Chondrocyte (in vitro differentiated cells): ENCODE measurements at regions not wholly inside any gene's neighbourhood (a gene's known extent, or its start where the extent isn't known, plus 50 kb on each side); places are given as distances from the start of the nearest gene placed in this dataset.

Experiments
- DNase-seq: peaks from one replicate; pipeline ENCODE4 v3.0.0; 2021; ENCODE audit warnings: mixed read lengths, low spot score
- H3K27ac Mint-ChIP-seq: one replicate; pipeline ENCODE4 v1.8.0; 2021; ENCODE audit warnings: mild to moderate bottlenecking, moderate library complexity, mixed read lengths; ENCODE audit not compliant: unreplicated experiment
- H3K27me3 Mint-ChIP-seq: 2 replicates; pipeline ENCODE4 v1.8.0; 2021; ENCODE audit warnings: low read depth, mixed read lengths
- H3K36me3 Mint-ChIP-seq: 2 replicates; pipeline ENCODE4 v1.8.0; 2021; ENCODE audit warnings: low read depth, mixed read lengths
- H3K4me1 Mint-ChIP-seq: 2 replicates; pipeline ENCODE4 v1.8.0; 2021; ENCODE audit warnings: low read depth, mild to moderate bottlenecking, mixed read lengths
- H3K4me3 Mint-ChIP-seq: one replicate; pipeline ENCODE4 v1.8.0; 2021; ENCODE audit warnings: mild to moderate bottlenecking, moderate library complexity, mixed read lengths; ENCODE audit not compliant: unreplicated experiment
- H3K9me3 Mint-ChIP-seq: 2 replicates; pipeline ENCODE4 v1.8.0; 2021; ENCODE audit warnings: low read depth, mixed read lengths
- TF ChIP-seq, protein P1 (sequence below): fragments of 200-600 bp; sonication (generic); IDR thresholded peaks from 2 replicates; pipeline ENCODE4 v1.5.0; 2021; ENCODE audit warnings: antibody characterized with exemption, mild to moderate bottlenecking, moderate library complexity

GRCh38 chr18:78830161-78830560 lies 149.5 kb upstream of the SALL3 start:
- Mint-ChIP-seq H3K36me3 (no peaks in the 10 kb centered on the region), H3K4me3 (no peak overlapping the region), H3K9me3 (peaks cover 2% of the 10 kb centered on the region), H3K4me1 (no peaks in the 10 kb centered on the region), H3K27ac (no peak overlapping the region), H3K27me3 (no peaks in the 10 kb centered on the region)
- TF ChIP-seq, protein P1, sequence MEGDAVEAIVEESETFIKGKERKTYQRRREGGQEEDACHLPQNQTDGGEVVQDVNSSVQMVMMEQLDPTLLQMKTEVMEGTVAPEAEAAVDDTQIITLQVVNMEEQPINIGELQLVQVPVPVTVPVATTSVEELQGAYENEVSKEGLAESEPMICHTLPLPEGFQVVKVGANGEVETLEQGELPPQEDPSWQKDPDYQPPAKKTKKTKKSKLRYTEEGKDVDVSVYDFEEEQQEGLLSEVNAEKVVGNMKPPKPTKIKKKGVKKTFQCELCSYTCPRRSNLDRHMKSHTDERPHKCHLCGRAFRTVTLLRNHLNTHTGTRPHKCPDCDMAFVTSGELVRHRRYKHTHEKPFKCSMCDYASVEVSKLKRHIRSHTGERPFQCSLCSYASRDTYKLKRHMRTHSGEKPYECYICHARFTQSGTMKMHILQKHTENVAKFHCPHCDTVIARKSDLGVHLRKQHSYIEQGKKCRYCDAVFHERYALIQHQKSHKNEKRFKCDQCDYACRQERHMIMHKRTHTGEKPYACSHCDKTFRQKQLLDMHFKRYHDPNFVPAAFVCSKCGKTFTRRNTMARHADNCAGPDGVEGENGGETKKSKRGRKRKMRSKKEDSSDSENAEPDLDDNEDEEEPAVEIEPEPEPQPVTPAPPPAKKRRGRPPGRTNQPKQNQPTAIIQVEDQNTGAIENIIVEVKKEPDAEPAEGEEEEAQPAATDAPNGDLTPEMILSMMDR: no peak
- no peak for DNase-seq

DNA sequence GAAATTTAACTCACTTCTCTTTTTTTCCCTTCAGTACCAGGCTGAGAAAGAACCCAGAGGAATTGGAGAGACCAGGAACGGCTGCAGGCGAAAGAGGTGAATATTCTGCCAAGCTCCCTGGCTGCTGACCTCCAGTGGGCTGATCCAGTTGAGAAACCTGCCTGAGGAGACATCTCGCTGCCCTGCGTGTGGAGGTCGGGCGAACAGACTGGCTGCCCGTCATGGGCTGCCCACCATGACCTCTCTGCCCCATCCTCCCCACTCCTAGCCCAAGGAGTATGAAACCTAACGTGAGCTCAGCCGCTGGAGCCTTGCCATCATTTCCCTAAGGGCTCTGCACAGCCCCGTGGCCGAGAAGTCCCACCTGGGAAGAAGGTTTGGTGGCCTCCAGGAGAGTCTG lies 148.8 kb upstream of the SALL3 start:
- DNase-seq: no peak
- H3K4me1 Mint-ChIP-seq: no peaks in the 10 kb centered on the region
- no peak overlapping the region for H3K27ac Mint-ChIP-seq
- H3K9me3 Mint-ChIP-seq: peaks cover 2% of the 10 kb centered on the region
- no peaks in the 10 kb centered on the region for H3K36me3 Mint-ChIP-seq
- H3K4me3 Mint-ChIP-seq: no peak overlapping the region
- TF ChIP-seq, protein P1: no peak
- no peaks in the 10 kb centered on the region for H3K27me3 Mint-ChIP-seq

DNA sequence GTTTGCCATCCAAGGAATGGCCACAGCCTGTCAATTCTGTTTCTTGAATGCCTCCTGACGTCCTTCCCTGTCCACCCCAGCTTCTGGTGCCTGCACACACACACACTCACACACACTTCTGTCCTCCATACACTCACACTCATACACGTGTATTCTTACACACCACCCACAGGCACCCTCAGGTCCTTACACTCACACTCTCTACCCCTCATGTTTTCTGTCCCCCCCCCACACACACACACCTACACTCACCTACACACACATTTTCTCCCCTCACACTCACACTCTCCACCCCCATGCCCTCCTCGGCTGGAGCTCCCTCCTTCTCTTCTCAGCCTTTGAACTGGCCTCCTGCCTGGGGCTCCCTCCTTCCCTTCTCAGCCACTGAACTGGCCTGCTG lies 148.0 kb upstream of the SALL3 start:
- TF ChIP-seq, protein P1: no peak
- Mint-ChIP-seq H3K9me3 (peaks cover 2% of the 10 kb centered on the region), H3K27ac (no peak overlapping the region), H3K36me3 (no peaks in the 10 kb centered on the region), H3K4me3 (no peak overlapping the region), H3K4me1 (no peaks in the 10 kb centered on the region), H3K27me3 (no peaks in the 10 kb centered on the region)
- no peak for DNase-seq

GRCh38 chr18:78833833-78834232 lies 145.8 kb upstream of the SALL3 start:
- Mint-ChIP-seq H3K4me3 (no peak overlapping the region), H3K36me3 (no peaks in the 10 kb centered on the region), H3K9me3 (peaks cover 4% of the 10 kb centered on the region), H3K27ac (no peak overlapping the region), H3K27me3 (no peaks in the 10 kb centered on the region), H3K4me1 (no peaks in the 10 kb centered on the region)
- TF ChIP-seq, protein P1: no peak
- DNase-seq: no peak

- Mint-ChIP-seq H3K36me3 (no peaks in the 10 kb centered on the region), H3K27me3 (no peaks in the 10 kb centered on the region), H3K9me3 (peaks cover 4% of the 10 kb centered on the region), H3K4me3 (no peak overlapping the region), H3K27ac (no peak overlapping the region), H3K4me1 (no peaks in the 10 kb centered on the region)
- DNase-seq: no peak
- TF ChIP-seq, protein P1: no peak
Observed at GRCh38 chr18:78836838-78837237, 142.8 kb upstream of the SALL3 start.
